Breast epithelium (tissue), 4 donors: ENCODE measurements at regions not wholly inside any gene's neighbourhood (a gene's known extent, or its start where the extent isn't known, plus 50 kb on each side); places are given as distances from the start of the nearest gene placed in this dataset.

ENCODE experiments used
- DNase-seq, 2 donors: peaks; one replicate each; pipeline ENCODE4 v3.0.0-alpha.2; 2019; ENCODE audit warnings: low spot score in 2 of 2
- H3K27ac ChIP-seq, 2 donors: fragments of 200-600 bp; sonication (generic) in 1 of 2; one replicate each; pipeline ENCODE4 v1.5.1; 2016 to 2019; ENCODE audit warnings: mild to moderate bottlenecking in 1 of 2
- H3K27me3 ChIP-seq, 2 donors: fragments of 200-600 bp; sonication (generic) in 1 of 2; one replicate each; pipeline versions ENCODE4 v1.5.1 to v1.6.0; 2017 to 2019; ENCODE audit warnings: control low read depth in 1 of 2, mild to moderate bottlenecking in 1 of 2
- H3K36me3 ChIP-seq: fragments of 200-600 bp; one replicate; pipeline ENCODE4 v1.5.1; 2019
- H3K4me1 ChIP-seq, 2 donors: fragments of 200-600 bp; sonication (generic); one replicate each; pipeline ENCODE4 v1.5.1; 2016 to 2019; ENCODE audit warnings: control low read depth in 1 of 2
- H3K4me3 ChIP-seq, 3 donors: fragments of 200-600 bp; sonication (generic); 1 replicate in 2 of 3; 2 replicates in 1 of 3; pipeline ENCODE4 v1.5.1; 2016 to 2019; ENCODE audit warnings: mild to moderate bottlenecking in 3 of 3, moderate library complexity in 2 of 3
- H3K9me3 ChIP-seq, 2 donors: fragments of 200-600 bp; sonication (generic) in 1 of 2; one replicate each; pipeline ENCODE4 v1.5.1; 2016 to 2019; ENCODE audit warnings: control low read depth in 1 of 2
- CTCF ChIP-seq, 3 donors: fragments of 450-650 bp; IDR thresholded peaks; one replicate each; pipeline ENCODE4 v1.5.1; 2016 to 2017; ENCODE audit warnings: antibody characterized with exemption in 3 of 3, mild to moderate bottlenecking in 3 of 3, moderate library complexity in 3 of 3
- POLR2A ChIP-seq: fragments of 450-650 bp; IDR thresholded peaks from one replicate; pipeline ENCODE4 v1.6.1; 2016; ENCODE audit warnings: antibody characterized with exemption, mild to moderate bottlenecking, moderate library complexity
- POLR2AphosphoS5 ChIP-seq, 3 donors: sonication (generic); formaldehyde crosslinking; IDR thresholded peaks; one replicate each; pipeline ENCODE4 v1.6.1; 2017; ENCODE audit warnings: antibody characterized with exemption in 3 of 3
- intact Hi-C: fragments of 100-400 bp; cut with DNase I; formaldehyde crosslinking; loops from one replicate; pipeline ENCODE4 v1.15.1; 2023; ENCODE audit warnings: low total_unique reads

- Histone ChIP-seq H3K27ac (no peak overlapping the region), H3K27me3 (peaks cover 1 to 24% of the 10 kb centered on the region in 2 donors), H3K36me3 (no peaks in the 10 kb centered on the region), H3K4me3 (no peak overlapping the region), H3K4me1 (no peaks in the 10 kb centered on the region), H3K9me3 (no peaks in the 10 kb centered on the region)
- intact Hi-C loops, result no loop called here
- no peak for TF ChIP-seq POLR2A
- no peak for TF ChIP-seq CTCF (IDR thresholded peaks at IDR 0.05)
- TF ChIP-seq POLR2AphosphoS5 (IDR thresholded peaks at IDR 0.05), result no peak
- no peak for DNase-seq
Measured at GRCh38 chr4:1572010-1572385, 112.1 kb downstream of the FAM53A start.

GRCh38 chr4:1571165-1572009 lies 112.7 kb downstream of the FAM53A start:
- TF ChIP-seq POLR2AphosphoS5 (IDR thresholded peaks at IDR 0.05) (no peak), POLR2A (no peak), CTCF (IDR thresholded peaks at IDR 0.05) (no peak)
- Histone ChIP-seq H3K4me3 (no peak overlapping the region), H3K4me1 (no peaks in the 10 kb centered on the region), H3K27me3 (peaks cover 3 to 29% of the 10 kb centered on the region in 2 donors), H3K9me3 (no peaks in the 10 kb centered on the region), H3K36me3 (no peaks in the 10 kb centered on the region), H3K27ac (no peak overlapping the region)
- intact Hi-C loops, result no loop called here
- DNase-seq, result no peak

GRCh38 chr4:1570291-1571164 lies 113.6 kb downstream of the FAM53A start:
- no peak for DNase-seq
- H3K27me3 ChIP-seq, result peaks cover 6 to 37% of the 10 kb centered on the region in 2 donors

GRCh38 chr4:1569461-1570151 lies 114.5 kb downstream of the FAM53A start:
- H3K4me3 ChIP-seq, result no peak overlapping the region
- intact Hi-C loops, result loop anchor here (10.0 kb wide), 1 partner anchor 915 kb away; no protein-coding TSS in a partner anchor

More at GRCh38 chr4:1570291-1571164, 113.6 kb downstream of the FAM53A start:
- intact Hi-C loops, result no loop called here
- H3K36me3 ChIP-seq, result no peaks in the 10 kb centered on the region
- TF ChIP-seq POLR2A (no peak), CTCF (IDR thresholded peaks at IDR 0.05) (no peak), POLR2AphosphoS5 (IDR thresholded peaks at IDR 0.05) (no peak)
- no peaks in the 10 kb centered on the region for H3K9me3 ChIP-seq
- H3K4me1 ChIP-seq, result no peaks in the 10 kb centered on the region
- H3K27ac ChIP-seq, result no peak overlapping the region
- no peak overlapping the region for H3K4me3 ChIP-seq

More at GRCh38 chr4:1569461-1570151, 114.5 kb downstream of the FAM53A start:
- Histone ChIP-seq H3K27ac (no peak overlapping the region), H3K9me3 (no peaks in the 10 kb centered on the region), H3K27me3 (peaks cover 13 to 46% of the 10 kb centered on the region in 2 donors), H3K36me3 (no peaks in the 10 kb centered on the region), H3K4me1 (no peaks in the 10 kb centered on the region)
- TF ChIP-seq CTCF (IDR thresholded peaks at IDR 0.05) (no peak), POLR2AphosphoS5 (IDR thresholded peaks at IDR 0.05) (no peak), POLR2A (no peak)
- no peak for DNase-seq
